ENCODE measurements at regions not wholly inside any gene's neighbourhood (a gene's known extent, or its start where the extent isn't known, plus 50 kb on each side); places are given as distances from the start of the nearest gene placed in this dataset.

- TF ChIP-seq CTCF (IDR thresholded peaks at IDR 0.05; ENCODE audit: low read depth, low read length), result no peak
- DNase-seq (ENCODE audit: extremely low read depth, low read depth), result no peak
Measured at GRCh38 chr20:19823971-19824370, 65.9 kb downstream of the RIN2 start.

GRCh38 chr20:19824861-19825260 lies 66.8 kb downstream of the RIN2 start:
- DNase-seq (ENCODE audit: extremely low read depth, low read depth), result no peak
- no peak for TF ChIP-seq CTCF (IDR thresholded peaks at IDR 0.05; ENCODE audit: low read depth, low read length)

- DNase-seq (ENCODE audit: extremely low read depth, low read depth), result no peak
- TF ChIP-seq CTCF (IDR thresholded peaks at IDR 0.05; ENCODE audit: low read depth, low read length), result no peak
Measured at GRCh38 chr20:19826179-19826914, 68.3 kb downstream of the RIN2 start.

GRCh38 chr20:19827818-19828217 lies 69.8 kb downstream of the RIN2 start:
- TF ChIP-seq CTCF (IDR thresholded peaks at IDR 0.05; ENCODE audit: low read depth, low read length), result no peak
- no peak for DNase-seq (ENCODE audit: extremely low read depth, low read depth)

GRCh38 chr20:19828232-19828631 lies 70.2 kb downstream of the RIN2 start:
- no peak for TF ChIP-seq CTCF (IDR thresholded peaks at IDR 0.05; ENCODE audit: low read depth, low read length)
- DNase-seq (ENCODE audit: extremely low read depth, low read depth), result no peak

- no peak for DNase-seq (ENCODE audit: extremely low read depth, low read depth)
- TF ChIP-seq CTCF (IDR thresholded peaks at IDR 0.05; ENCODE audit: low read depth, low read length), result no peak
Measured at GRCh38 chr20:19830211-19830785, 72.2 kb downstream of the RIN2 start.

- DNase-seq (ENCODE audit: extremely low read depth, low read depth), result no peak
- no peak for TF ChIP-seq CTCF (IDR thresholded peaks at IDR 0.05; ENCODE audit: low read depth, low read length)
Measured at GRCh38 chr20:19832875-19833274, 74.8 kb downstream of the RIN2 start.
